Dedifferentiated amniotic fluid mesenchymal stem cell (primary cell): ENCODE measurements at regions not wholly inside any gene's neighbourhood (a gene's known extent, or its start where the extent isn't known, plus 50 kb on each side); places are given as distances from the start of the nearest gene placed in this dataset.
A peak's percentile ranks its signal among the peaks of the same experiment; 100 is the strongest.
"Not testable (repeated sequence)": the region's sequence is repeated elsewhere in the genome, so short reads cannot be mapped to it uniquely, and the experiment has no call there.

Source experiments
- DNase-seq: peaks from one replicate; pipeline ENCODE4 v3.0.0-alpha.2; 2016; ENCODE audit errors: extremely low spot score

GRCh38 chr2:53028746-53029423 is 738.7 kb upstream of the CHAC2 start:
- no peak for DNase-seq

- DNase-seq = peak; percentile 73
Measured at GRCh38 chr2:53028225-53028624, 739.4 kb upstream of the CHAC2 start.

GRCh38 chr2:53022248-53022647 is 745.4 kb upstream of the CHAC2 start:
- not testable (repeated sequence) for DNase-seq

GRCh38 chr2:53021828-53022227 is 745.8 kb upstream of the CHAC2 start:
- DNase-seq = no peak

GRCh38 chr2:53021292-53021691 is 746.3 kb upstream of the CHAC2 start:
- DNase-seq = peak; percentile 55

GRCh38 chr2:53018825-53019425 is 748.7 kb upstream of the CHAC2 start:
- peak; percentile 31 for DNase-seq

GRCh38 chr2:53006980-53007379 is 760.6 kb upstream of the CHAC2 start:
- no peak for DNase-seq

GRCh38 chr2:53004413-53004812 is 763.2 kb upstream of the CHAC2 start:
- no peak for DNase-seq

- peak; percentile 20 for DNase-seq
Measured at GRCh38 chr2:52995424-52995823, 772.2 kb upstream of the CHAC2 start.

GRCh38 chr2:52976143-52976949 is 791.3 kb upstream of the CHAC2 start:
- DNase-seq = peak; percentile 18

GRCh38 chr2:52974127-52974526 is 793.5 kb upstream of the CHAC2 start:
- no peak for DNase-seq

GRCh38 chr2:52970642-52971041 is 797.0 kb upstream of the CHAC2 start:
- no peak for DNase-seq

GRCh38 chr2:52968043-52968442 is 799.6 kb upstream of the CHAC2 start:
- DNase-seq = no peak

GRCh38 chr2:52964916-52965530 is 802.6 kb upstream of the CHAC2 start:
- no peak for DNase-seq

- DNase-seq = no peak
Measured at GRCh38 chr2:52961403-52961802, 806.2 kb upstream of the CHAC2 start.

GRCh38 chr2:52960881-52961280 is 806.7 kb upstream of the CHAC2 start:
- no peak for DNase-seq

GRCh38 chr2:52959801-52960200 is 807.8 kb upstream of the CHAC2 start:
- no peak for DNase-seq

- no peak for DNase-seq
Measured at GRCh38 chr2:52956766-52957165, 810.8 kb upstream of the CHAC2 start.

GRCh38 chr2:52956118-52956517 is 811.5 kb upstream of the CHAC2 start:
- no peak for DNase-seq

GRCh38 chr2:52955079-52955478 is 812.5 kb upstream of the CHAC2 start:
- DNase-seq = no peak

- DNase-seq = no peak
Measured at GRCh38 chr2:52940101-52940500, 827.5 kb upstream of the CHAC2 start.

- no peak for DNase-seq
Measured at GRCh38 chr2:52939250-52939649, 828.4 kb upstream of the CHAC2 start.
